ENCODE measurements at regions not wholly inside any gene's neighbourhood (a gene's known extent, or its start where the extent isn't known, plus 50 kb on each side); places are given as distances from the start of the nearest gene placed in this dataset.

- H4K91ac ChIP-seq (ENCODE audit: insufficient read length, low read depth, low read length) = no peak overlapping the region
- no peak overlapping the region for H2BK12ac ChIP-seq (ENCODE audit: insufficient read length, low read depth, low read length)
- H3K4me1 Mint-ChIP-seq = peaks cover 17% of the 10 kb centered on the region in 2 experiments
- H3K27me3 ChIP-seq (ENCODE audit: insufficient read depth, low read length) = no peaks in the 10 kb centered on the region
- WGBS (ENCODE audit: extremely low coverage, insufficient read length, low lambda C conversion rate) = no CpG with 5 or more reads among the region's 3 CpGs
- no peaks in the 10 kb centered on the region for H4K20me1 ChIP-seq (ENCODE audit: control insufficient read depth, insufficient read depth, insufficient read length)
- H3K4me1 ChIP-seq (ENCODE audit: insufficient read depth, low read length) = no peaks in the 10 kb centered on the region
- H4K8ac ChIP-seq (replicated peaks; ENCODE audit: insufficient read length, low read depth, low read length) = no peak overlapping the region
- H2BK15ac ChIP-seq (ENCODE audit: low read depth, low read length) = no peak overlapping the region
- H3K4me3 Mint-ChIP-seq = no peak overlapping the region
- no peak for TF ChIP-seq CTCF (conservative IDR thresholded peaks at IDR 0.05)
- no peak overlapping the region for H3K23ac ChIP-seq (ENCODE audit: insufficient read length, low read depth, low read length)
- H3K4me2 ChIP-seq (ENCODE audit: insufficient read depth, insufficient read length, low read length) = no peak overlapping the region
- H2BK20ac ChIP-seq (ENCODE audit: low read depth, low read length, poor library complexity, severe bottlenecking) = no peak overlapping the region
- no peak overlapping the region for H2AK5ac ChIP-seq (ENCODE audit: insufficient read length, low read length)
- no peak overlapping the region for H3T11ph ChIP-seq (ENCODE audit: low read length)
- H2BK5ac ChIP-seq (ENCODE audit: insufficient read length, low read length) = no peak overlapping the region
- peak overlapping the region in 1 of 3 experiments; percentile 25; a peak in 1 of 7 replicates for H3K27ac Mint-ChIP-seq
- no peaks in the 10 kb centered on the region; a peak in 1 of 5 replicates for H3K9me3 Mint-ChIP-seq
- DNase-seq = no peak
- H2AFZ ChIP-seq (ENCODE audit: low read length) = no peak overlapping the region
- H3K56ac ChIP-seq (ENCODE audit: insufficient read length, low read depth, low read length) = no peak overlapping the region
- no peak overlapping the region for H3K9ac ChIP-seq (ENCODE audit: extremely low read depth, insufficient read length, low read length)
- H3K79me2 ChIP-seq (ENCODE audit: insufficient read depth, low read length) = no peaks in the 10 kb centered on the region
- no peaks in the 10 kb centered on the region for H3K23me2 ChIP-seq (ENCODE audit: insufficient read length, low read depth, low read length, poor library complexity, severe bottlenecking)
- no peak overlapping the region for H3K4ac ChIP-seq (ENCODE audit: low read depth, low read length)
- H3K27me3 Mint-ChIP-seq (ENCODE audit: low read depth) = no peaks in the 10 kb centered on the region
- H3K27ac ChIP-seq (ENCODE audit: insufficient read length, low read depth, low read length) = no peak overlapping the region
- H3K18ac ChIP-seq (ENCODE audit: insufficient read length, low read depth, low read length) = no peak overlapping the region
- H3K79me1 ChIP-seq (ENCODE audit: insufficient read depth, low read depth, low read length, poor library complexity, severe bottlenecking) = no peaks in the 10 kb centered on the region
- no peaks in the 10 kb centered on the region for H3K36me3 Mint-ChIP-seq (ENCODE audit: insufficient read depth in 1 of 3, low read depth in 3 of 3)
- no peak overlapping the region for H3K14ac ChIP-seq (ENCODE audit: insufficient read depth, low read length)
- no peaks in the 10 kb centered on the region for H3K9me3 ChIP-seq (ENCODE audit: control insufficient read depth, low read depth, low read length)
- no peak overlapping the region for H2BK120ac ChIP-seq (ENCODE audit: low read depth, low read length, poor library complexity, severe bottlenecking)
- no peak overlapping the region for H4K5ac ChIP-seq (ENCODE audit: insufficient read length, low read depth, low read length)
Observed at GRCh38 chr13:50521831-50522149, 321.7 kb downstream of the DLEU7 start.

Measured in H9 (cell line).